ENCODE measurements at regions not wholly inside any gene's neighbourhood (a gene's known extent, or its start where the extent isn't known, plus 50 kb on each side); places are given as distances from the start of the nearest gene placed in this dataset.

DNA sequence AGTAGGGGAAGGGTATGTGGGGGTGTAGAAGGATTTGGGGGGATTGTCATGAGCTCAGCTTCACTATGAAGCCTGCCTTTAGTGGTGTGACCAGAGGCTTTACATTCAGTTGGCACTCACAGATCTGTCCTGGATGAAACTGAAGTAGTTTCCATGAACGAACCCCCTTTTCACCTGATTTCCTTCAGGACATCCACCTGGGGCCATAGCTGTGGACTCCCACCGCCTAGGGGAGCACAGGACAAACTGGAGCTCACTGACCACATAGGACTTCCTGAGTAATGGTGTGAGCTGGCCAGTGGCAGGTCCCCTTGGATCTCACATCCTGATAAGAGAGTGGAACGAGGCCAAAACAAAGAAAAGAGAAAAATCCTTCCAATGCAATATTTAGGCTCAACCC lies 54.1 kb downstream of the MRPL57 start:
- TF ChIP-seq, protein P1, sequence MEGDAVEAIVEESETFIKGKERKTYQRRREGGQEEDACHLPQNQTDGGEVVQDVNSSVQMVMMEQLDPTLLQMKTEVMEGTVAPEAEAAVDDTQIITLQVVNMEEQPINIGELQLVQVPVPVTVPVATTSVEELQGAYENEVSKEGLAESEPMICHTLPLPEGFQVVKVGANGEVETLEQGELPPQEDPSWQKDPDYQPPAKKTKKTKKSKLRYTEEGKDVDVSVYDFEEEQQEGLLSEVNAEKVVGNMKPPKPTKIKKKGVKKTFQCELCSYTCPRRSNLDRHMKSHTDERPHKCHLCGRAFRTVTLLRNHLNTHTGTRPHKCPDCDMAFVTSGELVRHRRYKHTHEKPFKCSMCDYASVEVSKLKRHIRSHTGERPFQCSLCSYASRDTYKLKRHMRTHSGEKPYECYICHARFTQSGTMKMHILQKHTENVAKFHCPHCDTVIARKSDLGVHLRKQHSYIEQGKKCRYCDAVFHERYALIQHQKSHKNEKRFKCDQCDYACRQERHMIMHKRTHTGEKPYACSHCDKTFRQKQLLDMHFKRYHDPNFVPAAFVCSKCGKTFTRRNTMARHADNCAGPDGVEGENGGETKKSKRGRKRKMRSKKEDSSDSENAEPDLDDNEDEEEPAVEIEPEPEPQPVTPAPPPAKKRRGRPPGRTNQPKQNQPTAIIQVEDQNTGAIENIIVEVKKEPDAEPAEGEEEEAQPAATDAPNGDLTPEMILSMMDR (conservative IDR thresholded peaks at IDR 0.05 in 1 of 2, IDR thresholded peaks at IDR 0.05 in 1 of 2; ENCODE audit: extremely low read depth in 1 of 2, insufficient read depth in 1 of 2, low read depth in 1 of 2, low read length in 2 of 2) = no peak
- no peak for TF ChIP-seq EZH2 (IDR thresholded peaks at IDR 0.05; ENCODE audit: borderline replicate concordance, low read length)

All from mammary epithelial cell (primary cell).